NCI-H526 treated with DMSO at 0.1 percent for 48 hours (cell line): ENCODE measurements at regions not wholly inside any gene's neighbourhood (a gene's known extent, or its start where the extent isn't known, plus 50 kb on each side); places are given as distances from the start of the nearest gene placed in this dataset.
"Not testable (repeated sequence)": the region's sequence is repeated elsewhere in the genome, so short reads cannot be mapped to it uniquely, and the experiment has no call there.

Source experiments
- DNase-seq: peaks from one replicate; lab custom pipeline; 2025; lab: John Stamatoyannopoulos, UW

DNA sequence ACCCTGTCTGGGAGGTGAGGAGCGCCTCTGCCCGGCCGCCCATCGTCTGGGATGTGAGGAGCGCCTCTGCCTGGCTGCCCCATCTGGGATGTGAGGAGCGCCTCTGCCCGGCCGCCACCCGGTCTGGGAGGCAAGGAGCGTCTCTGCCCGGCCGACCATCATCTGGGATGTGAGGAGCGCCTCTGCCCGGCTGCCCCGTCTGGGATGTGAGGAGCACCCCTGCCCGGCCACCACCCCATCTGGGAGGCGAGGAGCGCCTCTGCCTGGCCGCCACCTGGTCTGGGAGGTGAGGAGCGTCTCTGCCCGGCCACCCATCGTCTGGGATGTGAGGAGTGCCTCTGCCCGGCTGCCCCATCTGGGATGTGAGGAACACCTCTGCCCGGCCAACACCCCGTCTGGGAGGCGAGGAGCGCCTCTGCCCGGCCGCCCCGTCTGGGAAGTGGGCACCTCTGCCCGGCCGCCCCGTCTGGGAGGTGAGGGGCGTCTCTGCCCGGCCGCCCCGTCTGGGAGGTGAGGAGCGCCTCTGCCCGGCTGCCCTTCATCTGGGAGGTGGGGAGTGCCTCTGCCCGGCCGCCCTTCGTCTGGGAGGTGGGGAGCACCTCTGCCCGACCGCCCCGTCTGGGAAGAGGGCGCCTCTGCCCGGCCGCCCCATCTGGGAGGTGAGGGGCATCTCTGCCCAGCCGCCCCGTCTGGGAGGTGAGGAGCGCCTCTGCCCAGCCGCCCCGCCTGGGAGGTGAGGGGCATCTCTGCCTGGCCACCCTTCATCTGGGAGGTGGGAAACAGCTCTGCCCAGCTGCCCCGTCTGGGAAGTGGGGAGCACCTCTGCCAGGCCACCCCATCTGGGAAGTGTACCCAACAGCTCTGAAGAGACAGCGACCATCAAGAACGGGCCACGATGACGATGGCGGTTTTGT, 399.7 kb downstream of the CAAP1 start:
- DNase-seq = not testable (repeated sequence)

DNA sequence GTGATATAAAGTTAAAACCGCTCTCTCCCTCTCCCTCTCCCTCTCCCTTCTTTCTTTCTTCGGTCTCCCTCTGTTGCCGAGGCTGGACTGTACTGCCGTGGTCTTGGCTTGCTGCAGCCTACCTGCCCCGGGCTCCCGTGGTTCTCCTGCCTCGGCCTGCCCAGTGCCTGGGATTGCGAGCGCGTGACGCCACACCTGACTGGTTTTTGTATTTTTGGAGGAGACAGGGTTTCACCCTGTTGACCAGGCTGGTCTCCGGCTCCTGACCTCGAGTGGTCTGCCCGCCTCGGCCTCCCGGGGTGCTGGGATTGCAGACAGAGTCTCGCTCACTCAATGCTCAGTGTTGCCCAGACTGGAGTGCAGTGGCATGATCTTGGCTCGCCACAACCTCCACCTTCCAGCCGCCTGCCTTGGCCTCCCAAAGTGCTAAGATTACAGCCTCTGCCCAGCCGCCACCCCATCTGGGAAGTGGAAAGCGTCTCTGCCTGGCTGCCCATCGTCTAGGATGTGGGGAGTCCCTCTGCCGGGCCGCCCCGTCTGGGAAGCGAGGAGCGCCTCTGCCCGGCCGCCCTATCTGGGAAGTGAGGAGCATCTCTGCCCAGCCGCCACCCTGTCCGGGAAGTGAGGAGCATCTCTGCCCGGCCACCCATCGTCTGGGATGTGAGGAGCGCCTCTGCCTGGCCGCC, 400.5 kb downstream of the CAAP1 start:
- not testable (repeated sequence) for DNase-seq

DNA sequence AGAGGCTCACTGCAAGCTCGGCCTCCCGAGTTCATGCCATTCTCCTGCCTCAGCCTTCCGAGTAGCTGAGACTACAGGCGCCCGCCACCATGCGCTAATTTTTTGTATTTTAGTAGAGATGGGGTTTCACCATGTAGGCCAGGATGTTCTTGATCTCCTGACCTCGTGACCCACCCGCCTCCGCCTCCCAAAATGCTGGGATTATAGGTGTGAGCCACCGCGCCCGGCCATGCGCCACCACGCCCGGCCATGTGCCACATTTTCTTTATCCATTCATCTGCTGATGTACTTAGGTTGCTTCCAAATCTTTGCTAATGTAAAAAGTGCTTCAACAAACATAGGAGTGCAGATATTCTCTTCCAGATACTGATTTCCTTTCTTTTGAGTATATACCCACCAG, 408.6 kb downstream of the CAAP1 start:
- no peak for DNase-seq

DNA sequence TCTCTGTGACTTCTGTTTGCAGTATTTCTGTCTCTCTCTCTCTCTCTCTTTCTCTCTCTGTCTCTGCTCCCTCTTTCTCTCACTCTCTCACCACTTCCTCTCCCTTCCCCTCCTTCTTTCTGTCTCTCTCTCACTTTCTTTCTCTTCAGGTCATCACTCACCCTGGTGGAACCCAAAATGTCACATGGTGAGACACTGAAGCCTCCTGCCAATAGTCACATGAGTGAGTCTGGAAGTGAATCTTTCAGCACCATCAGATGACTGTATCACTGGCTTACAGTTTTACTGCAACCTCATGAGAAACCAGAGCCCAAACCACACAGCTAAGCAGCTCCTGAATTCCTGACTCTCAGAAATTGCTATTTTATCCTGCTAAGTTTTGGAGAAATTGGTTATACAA, 414.6 kb downstream of the CAAP1 start:
- DNase-seq = no peak

DNA sequence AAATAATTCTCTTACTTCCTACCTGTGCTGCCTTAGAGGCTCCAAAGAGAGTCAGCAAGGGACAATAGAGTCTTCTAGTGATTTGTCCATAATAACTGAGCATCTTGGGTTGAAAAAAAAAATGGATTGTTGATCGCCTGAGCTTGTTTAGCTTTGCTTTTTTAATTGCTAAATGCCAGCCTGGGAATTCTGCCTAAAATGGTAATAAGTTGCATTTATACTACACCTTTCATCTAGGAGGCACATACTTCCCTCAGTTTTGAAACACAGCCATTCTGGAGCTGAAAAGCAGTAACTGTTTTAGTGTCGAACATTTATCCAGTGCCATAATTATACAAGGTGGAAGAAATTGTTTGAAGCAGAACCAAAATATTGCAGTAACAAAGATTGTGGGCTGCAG, 421.3 kb downstream of the CAAP1 start:
- no peak for DNase-seq

DNA sequence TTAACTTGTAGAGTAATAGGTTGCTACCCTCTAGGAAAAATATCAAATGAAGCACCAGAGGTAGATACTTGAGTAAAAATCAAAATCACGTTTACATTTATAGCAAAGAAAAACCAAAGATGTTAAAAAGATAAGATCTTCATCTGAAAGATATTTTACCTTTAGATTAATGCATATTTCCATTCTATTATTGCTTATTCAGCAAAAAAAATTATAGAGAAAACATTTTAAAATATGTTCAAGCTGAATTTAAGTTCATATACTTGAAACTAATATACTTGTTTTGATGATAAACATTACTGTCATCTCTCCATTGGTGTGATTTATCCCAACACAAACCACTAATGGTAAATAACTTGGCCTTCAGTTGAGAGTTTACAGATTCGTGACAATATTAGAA, 422.3 kb downstream of the CAAP1 start:
- no peak for DNase-seq

DNA sequence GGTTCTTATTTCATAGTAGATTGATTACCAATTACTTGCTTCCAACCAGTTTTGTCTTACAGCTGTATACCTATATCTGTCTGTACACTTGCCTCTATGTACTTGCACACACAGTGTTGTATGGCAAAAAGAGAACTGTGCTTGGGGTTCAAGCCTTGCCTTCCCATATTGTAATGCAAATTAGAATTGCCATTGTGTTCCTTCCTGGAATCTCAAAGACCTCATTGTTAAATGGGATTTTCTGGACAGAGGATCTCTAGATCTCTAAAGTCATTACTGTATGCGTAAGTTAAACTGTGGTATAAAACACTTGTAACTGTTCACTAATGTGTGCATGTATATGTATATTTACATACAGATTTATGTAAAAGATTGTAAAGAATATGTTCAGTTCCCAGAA, 428.8 kb downstream of the CAAP1 start:
- DNase-seq = no peak

DNA sequence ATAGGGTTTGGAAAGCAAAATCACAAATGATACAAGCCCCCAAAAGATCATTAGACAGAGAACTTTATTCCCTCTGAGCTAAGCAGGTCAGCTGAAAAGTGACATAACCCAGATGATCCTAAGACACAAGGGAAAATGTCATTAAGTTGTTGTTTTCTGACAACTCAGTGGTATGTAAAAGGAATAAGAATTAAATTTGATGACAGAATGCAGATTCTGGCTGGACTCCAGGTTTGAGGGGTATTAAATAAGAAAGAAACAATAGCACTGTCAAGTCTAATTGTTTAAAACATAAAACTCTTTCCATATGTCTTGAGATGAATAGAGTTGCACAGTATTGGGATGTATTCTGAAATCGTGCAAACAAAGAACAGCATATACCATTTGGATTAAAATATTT, 429.9 kb downstream of the CAAP1 start:
- DNase-seq = no peak

DNA sequence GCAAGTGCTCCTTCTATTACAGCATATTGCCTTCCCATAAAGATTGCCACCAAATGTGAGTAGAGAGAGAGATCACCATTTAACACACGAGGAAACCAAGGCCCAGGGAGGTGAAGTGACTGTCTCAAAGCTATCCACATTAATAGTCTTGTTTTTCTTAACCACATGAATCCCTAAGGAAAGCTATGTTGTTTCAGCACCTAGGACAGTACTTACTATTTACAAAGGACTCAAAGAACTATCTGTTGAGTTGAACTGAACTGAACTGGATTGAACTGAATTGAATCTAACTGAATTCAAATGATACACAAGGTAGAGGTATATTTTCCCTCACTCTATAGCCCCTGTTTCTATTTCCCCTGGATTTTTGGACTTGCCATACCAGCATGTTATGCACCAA, 430.4 kb downstream of the CAAP1 start:
- no peak for DNase-seq

DNA sequence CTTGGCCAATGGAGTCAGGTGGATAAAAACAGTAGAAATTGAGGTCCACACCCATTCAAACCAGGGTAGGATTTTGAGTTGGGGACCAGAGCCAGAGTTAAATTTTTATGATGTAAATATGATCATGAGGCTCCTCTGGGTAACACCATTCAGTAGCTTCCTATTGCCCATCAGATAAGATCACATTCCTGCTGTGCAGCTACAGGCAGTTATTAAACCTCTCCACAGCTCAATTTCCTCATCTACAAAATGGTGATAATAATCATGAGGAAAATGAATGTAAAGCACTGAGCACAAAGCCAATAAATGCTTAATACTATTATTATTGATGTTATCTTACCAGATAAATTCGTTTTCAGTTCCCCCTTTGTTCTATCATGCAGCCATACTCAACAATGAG, 432.0 kb downstream of the CAAP1 start:
- no peak for DNase-seq

DNA sequence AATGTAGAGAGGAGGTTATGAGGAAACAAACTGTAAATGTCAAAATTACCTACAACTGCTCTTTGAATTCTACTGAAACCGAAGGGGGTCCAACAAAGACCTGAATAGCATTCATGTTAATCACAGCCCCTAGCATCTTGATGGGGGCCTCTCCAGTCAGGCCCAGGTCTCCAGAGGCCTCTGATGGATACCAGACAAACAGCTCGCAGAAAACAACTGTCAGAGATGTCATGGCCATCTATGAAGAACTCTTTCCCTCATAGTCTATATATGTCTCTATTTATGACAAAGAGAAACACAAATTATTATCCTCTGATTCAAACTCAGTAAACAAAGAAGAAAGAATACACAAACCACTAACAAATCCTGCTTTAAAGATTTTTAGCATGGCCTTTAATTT, 432.6 kb downstream of the CAAP1 start:
- DNase-seq = no peak

DNA sequence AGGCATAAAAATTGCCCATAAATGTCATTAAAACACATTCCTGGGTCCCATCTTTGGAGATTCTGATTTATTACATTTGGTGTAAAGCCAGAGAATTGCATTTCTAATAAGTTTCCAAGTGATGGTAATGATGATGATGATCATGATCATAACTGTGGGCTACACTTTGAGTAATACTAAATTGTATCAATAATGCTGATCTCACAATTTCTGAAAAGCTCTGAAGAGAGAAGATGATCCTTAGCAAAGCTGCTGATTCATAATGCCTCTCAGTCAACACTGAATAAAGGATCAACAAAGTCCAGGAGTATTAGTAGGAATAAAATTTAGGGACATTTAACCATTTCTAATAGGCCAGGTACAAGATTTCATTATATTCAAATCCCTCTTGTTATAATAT, 434.5 kb downstream of the CAAP1 start:
- DNase-seq = no peak

DNA sequence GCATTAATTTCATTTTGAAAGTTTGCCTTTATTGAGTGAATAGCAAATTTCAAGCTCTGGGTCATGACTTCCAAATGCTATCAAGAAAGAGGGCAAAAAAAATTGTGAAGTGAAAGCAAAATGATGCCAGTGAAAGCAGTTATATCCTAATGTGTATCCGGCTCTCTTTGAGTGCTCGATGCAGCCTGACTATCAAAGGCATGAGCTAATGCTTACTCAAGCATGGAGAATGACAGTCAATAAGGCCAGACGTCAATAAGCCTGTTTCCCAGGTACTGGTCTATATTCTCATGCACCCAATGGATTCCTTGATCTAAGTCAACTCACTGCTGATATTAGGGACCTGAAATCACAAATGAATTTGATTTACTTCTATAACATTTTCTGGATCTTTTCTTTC, 435.5 kb downstream of the CAAP1 start:
- DNase-seq = no peak

DNA sequence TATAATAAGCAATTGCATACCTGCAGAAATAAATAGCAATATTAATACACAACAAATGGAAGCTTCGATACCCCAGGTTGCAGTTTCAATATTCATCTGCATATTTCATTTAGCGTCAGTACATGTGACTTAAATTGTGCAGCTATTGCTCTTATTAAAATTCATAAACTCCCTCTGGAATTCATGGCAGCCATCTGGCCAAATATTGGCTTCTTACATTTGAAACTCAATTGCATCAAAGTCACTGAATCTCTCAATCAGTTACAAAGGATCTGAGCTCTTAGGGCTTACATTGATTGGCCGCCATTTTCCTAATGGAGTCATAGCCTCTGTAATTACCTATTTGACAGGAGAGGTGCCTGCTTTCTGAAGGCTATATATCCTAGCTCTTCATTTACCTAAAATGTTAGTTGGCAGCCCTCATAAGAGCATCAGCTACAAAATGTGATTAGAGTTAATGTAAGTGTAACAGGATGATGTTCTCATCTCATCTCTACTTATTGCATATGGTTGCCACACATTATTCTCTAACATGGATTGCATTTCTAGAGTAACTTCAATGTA, 453.5 kb downstream of the CAAP1 start:
- DNase-seq = no peak

DNA sequence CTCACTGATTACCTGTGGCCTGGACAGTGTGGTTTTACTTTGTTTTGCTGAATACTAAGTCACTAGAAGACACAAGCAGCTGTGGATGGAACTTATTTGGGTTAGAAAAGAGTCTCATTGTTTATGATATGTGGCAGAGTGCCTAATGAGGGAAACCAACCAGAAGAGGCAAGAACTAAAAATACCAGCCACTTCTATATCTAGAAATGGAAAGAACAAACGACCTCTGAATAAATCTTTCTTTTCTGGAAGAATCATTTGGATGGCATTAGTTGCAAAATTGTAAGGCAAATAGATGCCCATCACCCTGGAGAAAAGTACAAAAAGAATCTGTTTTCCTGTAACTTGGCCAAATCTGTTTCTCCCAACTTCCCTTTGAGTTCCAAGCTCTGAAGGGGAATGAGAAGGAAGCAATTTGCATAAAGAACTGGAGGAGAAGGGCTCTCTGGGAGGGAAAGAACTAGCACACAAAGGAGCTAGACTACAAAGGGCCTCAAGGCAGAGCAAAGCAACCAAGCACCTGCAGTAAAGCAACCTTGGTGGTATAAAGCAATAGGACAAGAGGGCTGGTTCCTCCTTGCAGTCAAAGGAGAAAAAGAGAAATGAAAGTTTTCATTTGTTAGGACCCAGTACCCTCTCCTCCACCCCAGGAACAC, 455.4 kb downstream of the CAAP1 start:
- no peak for DNase-seq

DNA sequence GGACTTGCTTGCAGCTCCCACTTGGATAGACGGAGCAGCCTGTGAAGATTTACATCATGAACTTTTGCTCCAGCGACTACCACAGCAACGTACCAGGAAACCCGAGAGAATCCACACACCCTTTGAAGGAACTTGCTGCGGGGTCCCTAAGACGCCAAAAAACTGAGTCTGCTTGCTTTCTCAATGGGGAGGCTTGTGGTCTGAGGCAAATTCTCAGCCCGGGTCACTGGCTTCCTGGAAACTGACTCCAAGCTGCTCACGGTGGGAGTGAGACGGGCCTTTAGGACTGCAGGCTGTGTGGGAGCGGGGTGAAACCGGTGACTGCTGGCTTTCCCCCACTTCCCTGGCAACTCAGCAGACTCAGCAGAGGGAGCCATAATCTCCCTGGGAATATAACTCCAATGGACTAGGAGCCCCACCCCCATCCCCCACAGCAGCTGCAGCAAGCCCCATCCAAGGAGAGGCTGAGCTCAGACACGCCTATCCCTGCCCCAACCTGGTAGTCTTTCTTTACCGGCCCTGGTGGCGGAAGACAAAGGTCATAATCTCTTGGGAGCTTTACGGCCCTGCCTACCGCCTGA, 466.0 kb downstream of the CAAP1 start:
- no peak for DNase-seq

DNA sequence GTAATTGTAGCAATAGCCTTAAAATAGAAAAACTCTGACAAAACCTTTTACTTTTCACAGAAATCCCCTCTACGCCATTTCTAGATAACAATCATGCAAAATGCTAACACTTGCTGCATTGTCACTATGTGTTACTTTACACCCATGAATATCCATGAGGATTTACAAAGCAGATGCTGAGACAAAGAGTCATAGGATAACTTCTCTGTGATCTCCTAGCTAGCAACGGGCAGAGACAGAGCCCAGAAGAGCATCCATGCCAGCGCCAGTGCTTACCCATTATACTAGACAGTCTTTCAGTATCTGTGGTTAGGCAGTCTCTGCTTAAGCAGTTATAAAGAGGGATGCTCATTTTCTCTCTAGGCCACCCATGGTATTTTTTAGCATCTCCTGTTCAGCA, 474.1 kb downstream of the CAAP1 start:
- DNase-seq = no peak

DNA sequence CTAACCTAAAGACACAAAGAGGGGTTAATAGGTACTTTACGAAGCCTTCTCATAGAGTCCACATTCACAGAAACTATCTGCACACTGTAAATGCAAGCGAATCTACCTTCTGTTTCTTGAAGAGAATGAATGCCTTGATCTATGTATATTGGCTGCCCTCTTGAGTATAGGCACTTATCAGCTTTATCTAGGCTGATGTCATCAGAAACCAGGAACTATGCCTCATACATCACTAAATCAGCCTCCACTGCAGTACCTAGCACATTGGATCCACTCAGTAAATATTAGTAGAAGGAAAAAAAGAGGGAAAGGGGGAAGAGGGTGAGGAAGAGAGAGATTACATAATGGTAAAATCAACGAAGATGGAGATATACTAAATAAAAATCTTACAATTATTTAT, 477.1 kb downstream of the CAAP1 start:
- DNase-seq = no peak

DNA sequence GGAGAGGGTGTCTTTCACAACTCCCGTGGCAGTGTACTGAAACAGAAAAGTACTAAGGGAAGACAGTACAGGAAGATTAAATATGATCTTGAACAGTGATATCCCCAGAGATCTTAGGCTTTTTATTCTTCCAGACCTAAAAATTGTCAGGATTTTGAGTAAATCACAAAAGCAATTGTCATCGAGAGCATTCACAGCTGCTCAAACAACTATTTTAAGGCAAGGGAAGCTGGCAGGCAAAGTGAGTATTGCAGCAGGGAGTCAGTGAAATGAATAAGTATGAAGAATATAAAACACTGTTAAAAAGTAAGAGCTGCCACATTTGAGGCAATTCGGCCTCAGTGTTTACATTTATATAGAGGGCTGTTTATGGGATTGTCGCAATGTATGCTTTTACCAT, 479.0 kb downstream of the CAAP1 start:
- DNase-seq = no peak

DNA sequence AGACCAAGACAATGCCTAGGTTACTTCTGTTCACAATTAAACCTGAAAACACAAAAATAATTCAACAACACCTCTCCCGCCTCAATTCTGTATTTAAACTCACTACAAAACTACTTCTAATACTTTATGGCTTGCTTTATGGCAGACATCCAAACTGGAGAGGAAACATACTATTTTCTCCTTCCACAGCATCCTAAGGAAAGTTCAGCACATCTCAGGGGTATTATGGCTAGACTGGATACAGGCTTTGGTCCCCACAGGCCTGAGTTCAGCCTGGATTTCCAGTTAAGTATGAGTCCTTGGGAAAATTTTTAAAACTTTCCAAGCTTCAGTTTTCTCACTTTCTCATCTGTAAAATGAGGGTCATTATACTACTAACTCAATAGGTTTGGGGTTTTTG, 480.2 kb downstream of the CAAP1 start:
- no peak for DNase-seq

DNA sequence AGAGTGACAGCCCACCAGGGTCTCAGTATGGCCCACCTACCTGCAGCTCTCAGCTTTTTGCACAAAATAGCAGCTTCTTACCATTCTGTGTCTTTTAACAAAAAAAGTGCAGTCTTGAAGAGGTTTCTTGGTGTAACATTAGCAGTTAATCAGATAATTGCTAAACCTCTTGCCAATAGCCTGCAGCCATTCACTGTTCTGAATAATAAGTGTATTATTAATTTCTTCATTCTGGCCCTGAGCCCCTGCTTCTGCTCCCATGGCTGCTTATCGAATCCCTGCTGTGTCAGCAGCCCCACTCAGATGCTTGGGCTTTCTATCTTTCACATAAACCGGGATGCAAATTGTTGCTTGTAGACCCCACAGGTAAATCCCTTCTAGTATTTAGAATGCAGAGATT, 485.9 kb downstream of the CAAP1 start:
- DNase-seq = no peak

DNA sequence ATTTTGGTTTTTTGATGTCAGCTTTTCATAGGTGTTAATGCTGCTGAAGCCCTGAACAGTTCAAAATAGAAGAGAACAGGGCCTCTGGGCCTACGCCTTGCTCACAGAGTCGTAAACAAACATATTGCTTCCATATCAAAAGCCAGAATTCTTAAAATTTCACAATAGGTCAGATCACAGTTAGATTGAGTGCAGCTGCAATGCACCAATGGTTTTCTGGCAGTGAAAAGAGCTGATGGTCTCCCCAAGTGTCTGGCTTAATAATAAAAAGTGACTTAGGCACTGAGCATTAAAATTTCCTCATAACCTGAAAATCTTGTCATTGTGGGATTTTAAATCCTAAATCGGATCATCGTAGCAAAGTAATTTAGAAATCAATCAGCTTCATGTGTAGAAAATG, 493.0 kb downstream of the CAAP1 start:
- DNase-seq = no peak
